ENCODE measurements at regions not wholly inside any gene's neighbourhood (a gene's known extent, or its start where the extent isn't known, plus 50 kb on each side); places are given as distances from the start of the nearest gene placed in this dataset.

- DNase-seq (ENCODE audit: insufficient read length, low spot score) (no peak), FAIRE-seq (no peak)
- TF ChIP-seq CTCF (IDR thresholded peaks at IDR 0.05; ENCODE audit: insufficient read depth, missing control alignments): no peak
These were observed 281.0 kb downstream of the RASEF start for GRCh38 chr9:82781921-82782392.

- FAIRE-seq (no peak), DNase-seq (ENCODE audit: insufficient read length, low spot score) (no peak)
- TF ChIP-seq CTCF (IDR thresholded peaks at IDR 0.05; ENCODE audit: insufficient read depth, missing control alignments): no peak
These were observed 279.9 kb downstream of the RASEF start for GRCh38 chr9:82783045-82783444.

- no peak for TF ChIP-seq CTCF (IDR thresholded peaks at IDR 0.05; ENCODE audit: insufficient read depth, missing control alignments)
- DNase-seq (ENCODE audit: insufficient read length, low spot score): no peak
- no peak for FAIRE-seq
These were observed 278.4 kb downstream of the RASEF start for GRCh38 chr9:82784589-82784988.

GRCh38 chr9:82789155-82789824 lies 273.7 kb downstream of the RASEF start:
- no peak for DNase-seq (ENCODE audit: insufficient read length, low spot score)
- FAIRE-seq: no peak
- TF ChIP-seq CTCF (IDR thresholded peaks at IDR 0.05; ENCODE audit: insufficient read depth, missing control alignments): no peak

- FAIRE-seq (no peak), DNase-seq (ENCODE audit: insufficient read length, low spot score) (no peak)
- no peak for TF ChIP-seq CTCF (IDR thresholded peaks at IDR 0.05; ENCODE audit: insufficient read depth, missing control alignments)
These were observed 272.1 kb downstream of the RASEF start for GRCh38 chr9:82790875-82791274.

- FAIRE-seq (no peak), DNase-seq (ENCODE audit: insufficient read length, low spot score) (no peak)
- no peak for TF ChIP-seq CTCF (IDR thresholded peaks at IDR 0.05; ENCODE audit: insufficient read depth, missing control alignments)
These were observed 271.2 kb downstream of the RASEF start for GRCh38 chr9:82791692-82792091.

GRCh38 chr9:82797534-82797933 lies 265.4 kb downstream of the RASEF start:
- no peak for TF ChIP-seq CTCF (IDR thresholded peaks at IDR 0.05; ENCODE audit: insufficient read depth, missing control alignments)
- DNase-seq (ENCODE audit: insufficient read length, low spot score) (no peak), FAIRE-seq (peak; percentile 16)

All from D721Med (cell line).